ENCODE measurements at regions not wholly inside any gene's neighbourhood (a gene's known extent, or its start where the extent isn't known, plus 50 kb on each side); places are given as distances from the start of the nearest gene placed in this dataset.

GRCh38 chr14:53808042-53808441 lies 148.6 kb downstream of the BMP4 start:
- TF ChIP-seq POLR2A (IDR thresholded peaks at IDR 0.05; ENCODE audit: low read depth, low read length) (no peak), TAF1 (IDR thresholded peaks at IDR 0.05; ENCODE audit: low read depth, low read length) (no peak), POLR2AphosphoS5 (IDR thresholded peaks at IDR 0.05; ENCODE audit: low read depth, low read length) (no peak), SPI1 (IDR thresholded peaks at IDR 0.05; ENCODE audit: low read depth, low read length) (no peak), PAX5 (IDR thresholded peaks at IDR 0.05; ENCODE audit: insufficient read depth, low read length, severe bottlenecking) (no peak)
